ENCODE measurements at regions not wholly inside any gene's neighbourhood (a gene's known extent, or its start where the extent isn't known, plus 50 kb on each side); places are given as distances from the start of the nearest gene placed in this dataset.
"Not testable (repeated sequence)": the region's sequence is repeated elsewhere in the genome, so short reads cannot be mapped to it uniquely, and the experiment has no call there.

DNA sequence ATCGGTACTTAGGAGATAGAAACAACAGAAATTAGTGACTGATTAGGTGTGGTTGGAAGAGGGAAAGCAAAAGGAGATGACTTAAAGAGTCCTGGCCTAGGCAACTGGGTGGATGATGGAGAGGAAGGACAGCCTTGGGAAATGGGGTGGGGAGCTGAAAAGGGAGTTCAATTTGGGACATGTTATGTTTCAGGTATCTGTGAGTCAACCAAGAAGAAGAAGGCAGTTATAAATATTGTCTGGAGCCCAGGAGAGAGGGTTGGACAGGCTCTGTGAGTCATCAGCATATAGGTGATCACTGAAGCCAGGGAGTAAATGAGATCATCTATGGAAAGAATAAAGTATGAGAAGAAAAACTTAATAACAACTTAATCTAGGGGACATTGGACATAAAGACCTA lies 357.7 kb downstream of the NPR3 start:
- DNase-seq, result no peak

DNA sequence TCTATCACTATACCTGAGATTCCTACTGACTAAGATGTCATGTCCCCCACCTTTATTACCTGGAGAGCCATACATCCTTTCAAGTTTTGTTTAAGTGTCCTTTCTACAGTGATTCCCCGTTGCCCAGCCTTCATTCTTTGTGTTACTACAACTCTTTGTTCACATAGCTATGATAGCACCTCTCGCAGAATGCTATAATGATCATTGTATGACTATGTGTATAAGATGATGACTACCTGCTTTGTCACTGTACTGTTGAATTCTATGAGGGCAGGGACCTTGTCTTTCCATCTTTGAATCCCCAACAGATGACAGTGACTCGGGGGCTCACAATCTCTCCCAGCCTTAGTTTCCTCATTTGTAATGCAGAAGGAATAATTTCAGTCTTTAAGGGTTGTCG lies 361.2 kb downstream of the NPR3 start:
- no peak for DNase-seq

DNA sequence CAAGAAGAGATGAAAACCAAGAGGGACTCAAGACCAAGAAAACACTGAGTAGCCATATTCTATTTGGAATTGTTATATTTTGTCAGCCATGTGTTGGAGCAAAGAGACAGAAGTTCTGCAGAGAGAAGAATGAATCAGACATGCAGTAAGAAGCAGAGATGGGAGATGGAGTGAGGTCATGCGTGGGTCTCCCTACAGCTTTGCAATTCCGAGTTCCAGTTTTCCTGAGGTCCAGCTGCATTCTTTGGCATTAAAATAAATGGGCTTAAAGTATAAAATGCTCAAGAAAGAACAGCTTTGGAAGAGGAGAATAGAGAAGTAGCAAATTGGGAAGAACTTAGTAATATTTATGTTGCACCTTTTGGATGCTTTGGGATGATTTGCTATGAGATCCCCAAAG lies 361.6 kb downstream of the NPR3 start:
- DNase-seq, result peak; percentile 66

DNA sequence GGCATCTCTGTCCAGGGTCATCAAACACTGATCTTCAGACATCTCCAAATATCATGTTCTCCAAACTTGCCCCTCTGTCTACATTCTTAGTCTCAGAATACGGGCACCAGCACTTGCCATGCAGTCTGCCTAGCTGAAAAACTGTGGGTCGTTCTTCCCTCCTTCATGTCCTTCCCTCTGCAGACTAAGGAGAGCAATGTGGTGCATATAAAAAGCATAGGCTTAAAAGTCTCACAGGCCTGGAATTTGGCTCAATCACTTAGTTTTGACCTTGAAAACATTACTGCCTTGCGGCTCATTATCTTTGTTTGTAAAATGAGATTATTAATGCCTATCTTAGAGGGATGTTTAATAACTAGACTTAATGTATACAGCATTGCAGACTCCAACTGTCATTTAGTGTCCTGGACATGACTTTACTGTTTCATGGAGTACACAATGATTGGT lies 362.8 kb downstream of the NPR3 start:
- no peak for DNase-seq

DNA sequence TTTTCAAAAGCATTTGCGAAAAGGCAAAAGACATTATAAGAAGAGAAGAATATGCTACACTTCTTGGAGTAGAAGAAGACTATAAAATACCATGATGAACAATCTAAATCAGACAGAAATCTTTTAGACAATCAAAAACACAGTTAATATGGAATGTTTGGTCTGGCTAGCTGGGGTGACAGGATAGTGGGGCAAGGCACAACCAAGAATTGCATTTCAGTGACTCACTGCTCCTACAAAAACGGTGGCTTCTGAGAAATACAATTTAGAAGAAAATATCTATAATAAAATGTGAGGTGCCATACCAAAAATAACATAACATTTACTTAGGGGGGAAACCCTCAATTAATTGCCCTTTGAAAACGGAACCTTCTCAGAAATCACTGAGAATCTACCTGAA lies 363.4 kb downstream of the NPR3 start:
- DNase-seq, result no peak

DNA sequence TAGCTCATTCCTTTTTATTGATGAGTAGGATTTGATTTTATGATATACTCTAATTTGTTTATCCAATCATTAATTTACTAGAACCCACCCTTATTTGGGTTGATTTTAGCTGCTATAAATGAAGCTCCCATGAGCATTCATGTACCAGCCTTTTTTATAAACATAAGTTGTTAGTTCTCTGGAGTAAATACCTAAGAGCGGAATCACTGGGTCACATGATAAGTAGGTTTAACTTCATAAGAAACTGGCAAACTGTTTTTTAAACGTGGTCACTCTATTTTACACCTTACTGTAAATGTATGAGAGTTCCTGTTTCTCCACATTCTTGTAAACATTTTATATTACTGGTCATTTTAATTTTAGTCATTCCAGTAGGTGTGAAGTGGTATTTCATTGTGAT lies 364.6 kb downstream of the NPR3 start:
- no peak for DNase-seq

DNA sequence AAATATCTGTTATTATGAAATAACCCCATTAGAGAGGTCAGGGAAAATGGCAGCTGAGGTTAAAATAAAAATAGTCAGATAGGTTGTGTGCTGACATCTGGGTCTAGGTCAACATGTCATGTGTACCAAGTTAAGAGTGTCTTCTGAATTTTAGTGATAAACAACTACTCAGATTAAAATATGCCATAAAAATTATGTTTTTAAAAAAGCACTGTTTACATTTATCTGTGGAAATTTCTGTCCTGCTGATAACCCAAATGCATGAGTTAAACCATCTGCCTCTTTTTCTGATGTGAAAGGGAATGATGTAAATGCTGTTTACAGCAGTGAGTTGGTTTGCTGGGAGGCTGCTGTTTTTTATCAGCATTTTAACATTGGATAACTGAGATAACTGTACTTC lies 361.2 kb upstream of the TARS1 start:
- no peak for DNase-seq

DNA sequence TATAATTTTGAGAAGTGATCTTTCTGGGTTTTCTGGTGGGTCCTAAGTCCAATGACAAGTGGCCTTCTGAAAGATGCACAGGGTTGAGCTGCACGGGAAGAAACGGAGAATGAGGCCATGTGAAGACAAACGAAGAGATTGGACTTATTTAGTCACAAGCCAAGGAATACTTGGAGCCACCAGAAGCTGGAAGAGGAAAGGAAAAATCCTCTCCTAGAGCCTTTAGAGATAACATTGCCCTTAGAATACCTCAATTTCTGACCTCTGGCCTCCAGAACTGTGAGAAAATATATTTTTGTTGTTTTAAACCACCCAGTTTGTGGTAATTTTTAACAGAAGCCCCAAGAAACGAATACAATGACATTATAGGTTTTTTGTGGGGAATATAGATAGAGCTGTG lies 360.5 kb upstream of the TARS1 start:
- DNase-seq, result no peak

DNA sequence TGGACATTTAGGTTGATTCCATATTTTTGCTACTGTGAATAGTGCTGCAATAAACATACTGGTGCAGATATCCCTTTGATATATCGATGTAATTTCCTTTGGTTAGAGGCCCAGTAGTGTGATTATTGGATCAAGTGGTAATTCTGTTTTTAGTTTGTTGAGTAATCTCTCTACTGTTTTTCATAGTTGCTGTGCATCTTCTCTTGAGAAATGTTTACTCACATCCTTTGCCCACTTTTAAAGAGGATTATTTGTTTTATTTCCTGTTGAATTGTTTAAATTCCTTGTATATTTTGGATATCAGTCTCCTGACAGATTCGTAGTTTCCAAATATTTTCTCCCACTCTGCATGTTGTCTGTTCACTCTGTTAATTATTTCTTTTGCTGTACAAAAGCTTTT lies 352.6 kb upstream of the TARS1 start:
- DNase-seq, result no peak

DNA sequence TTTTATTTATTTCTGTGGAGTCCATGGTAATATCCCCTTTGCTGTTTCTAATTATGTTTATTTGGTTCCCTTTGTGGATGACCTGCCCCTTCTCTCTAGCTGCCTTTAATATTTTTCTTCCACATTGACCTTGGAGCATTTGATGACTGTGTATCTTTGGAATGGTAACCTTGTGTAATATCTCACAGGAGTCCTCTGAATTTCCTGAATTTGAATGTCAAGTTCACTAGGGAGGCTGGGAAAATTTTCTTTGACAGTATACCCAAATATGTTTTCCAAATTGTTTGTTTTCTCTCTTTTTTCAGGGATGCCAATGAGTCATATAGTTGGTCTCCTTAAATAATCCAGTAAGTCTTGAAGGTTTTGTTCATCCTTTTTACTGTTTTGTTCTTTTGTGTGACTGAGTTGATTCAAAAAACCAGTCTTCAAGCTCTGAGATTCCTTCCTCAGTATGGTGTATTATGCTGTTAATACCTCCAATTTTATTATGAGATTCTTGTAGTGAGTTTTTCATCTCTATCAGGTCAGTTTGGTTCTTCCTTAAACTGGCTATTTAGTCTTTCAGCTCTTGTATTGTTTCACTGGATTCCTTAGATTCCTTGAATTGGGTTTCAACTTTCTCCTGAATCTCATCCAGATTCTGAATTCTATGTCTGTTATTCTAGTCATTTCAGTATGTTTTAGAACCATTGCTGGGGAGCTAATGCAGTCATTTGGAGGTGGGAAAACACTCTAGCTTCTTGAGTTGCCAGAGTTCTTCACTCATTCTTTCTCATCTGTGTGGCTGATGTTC lies 349.0 kb upstream of the TARS1 start:
- DNase-seq, result no peak

DNA sequence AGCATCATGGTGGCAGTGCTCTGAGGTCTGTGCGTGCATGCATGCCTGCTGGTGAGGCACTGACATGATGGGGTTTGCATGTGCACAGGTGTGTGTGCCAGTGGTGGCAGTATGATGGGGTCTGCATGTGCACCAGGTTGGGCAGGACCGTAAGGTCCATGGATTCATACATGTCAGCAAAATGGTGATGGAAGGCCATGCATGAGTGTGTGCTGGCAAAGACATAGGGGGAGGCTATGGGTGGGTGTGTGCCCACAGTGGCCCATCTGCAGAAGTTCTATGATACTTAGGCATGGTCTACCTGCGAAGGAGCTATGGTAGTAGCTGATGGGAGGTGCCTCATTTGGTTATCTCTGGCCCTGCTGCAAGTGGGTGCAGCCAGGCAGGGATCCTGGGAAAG lies 348.0 kb upstream of the TARS1 start:
- DNase-seq, result no peak

DNA sequence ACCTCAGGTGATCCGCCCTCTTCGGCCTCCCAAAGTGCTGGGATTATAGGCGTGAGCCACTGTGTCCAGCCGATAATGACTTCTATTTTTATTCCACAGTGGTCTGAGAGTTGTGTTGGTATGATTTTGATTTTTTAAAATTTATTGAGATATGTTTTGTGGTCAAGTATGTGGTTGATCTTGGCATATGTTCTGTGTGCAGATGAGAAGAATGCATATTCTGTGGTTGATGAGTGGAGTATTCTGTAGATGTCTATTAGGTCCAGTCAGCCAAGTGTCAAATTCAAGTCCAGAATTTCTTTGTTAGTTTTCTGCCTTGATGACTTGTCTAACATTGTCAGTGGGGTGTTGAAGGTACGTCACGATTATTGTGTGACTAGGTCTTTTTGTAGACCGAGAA lies 338.2 kb upstream of the TARS1 start:
- DNase-seq, result no peak

DNA sequence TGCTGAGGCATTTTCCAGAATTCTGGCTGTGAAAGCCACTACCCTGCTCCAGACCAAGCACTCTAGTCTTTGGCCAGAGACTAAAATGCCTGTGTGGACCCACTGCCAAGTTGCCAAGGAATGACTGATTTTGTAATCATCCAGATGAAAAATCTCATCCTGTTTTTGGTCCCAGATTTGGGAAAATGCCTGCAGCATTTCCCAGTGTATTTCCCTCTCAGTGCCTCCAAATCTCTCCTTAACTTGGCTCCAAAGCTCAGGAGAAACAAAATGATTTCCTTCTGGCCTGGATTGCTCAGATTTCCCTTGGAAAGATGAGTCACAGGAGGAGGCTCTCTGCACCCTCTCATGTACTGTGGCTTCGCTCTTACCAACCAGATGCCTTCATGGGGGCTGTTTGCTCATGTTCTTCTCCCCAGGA lies 335.2 kb upstream of the TARS1 start:
- DNase-seq, result no peak

DNA sequence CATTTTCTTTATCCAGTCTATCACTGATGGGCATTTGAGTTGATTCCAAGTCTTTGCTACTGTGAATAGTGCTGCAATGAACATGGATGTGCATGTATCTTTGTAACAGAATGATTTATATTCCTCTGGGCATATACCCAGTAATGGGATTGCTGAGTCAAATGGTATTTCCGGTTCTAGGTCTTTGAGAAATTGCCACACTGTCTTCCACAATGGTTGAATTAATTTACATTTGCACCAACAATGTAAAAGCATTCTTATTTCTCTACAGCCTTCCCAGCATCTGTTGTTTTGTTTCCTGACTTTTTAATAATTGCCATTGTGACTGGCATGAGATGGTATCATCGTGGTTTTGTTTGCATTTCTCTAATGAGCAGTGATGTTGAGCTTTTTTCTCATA lies 330.3 kb upstream of the TARS1 start:
- DNase-seq, result not testable (repeated sequence)

DNA sequence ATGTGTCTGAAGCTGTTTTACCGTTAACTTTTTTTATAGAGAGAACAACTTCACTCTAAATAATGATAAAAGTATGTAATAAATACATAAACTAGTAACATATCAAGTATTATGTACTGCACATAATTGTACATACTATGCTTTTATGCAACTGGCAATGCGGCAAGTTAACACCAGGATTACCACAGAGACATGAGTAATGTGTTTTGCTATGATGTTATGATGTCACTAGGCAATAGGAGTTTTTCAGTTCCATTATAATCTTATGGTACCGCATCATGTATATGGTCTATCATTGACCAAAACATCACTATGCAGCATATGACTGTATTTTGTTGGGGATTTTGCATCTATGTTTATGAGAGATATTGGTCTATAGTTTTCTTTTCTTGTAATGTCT lies 326.4 kb upstream of the TARS1 start:
- no peak for DNase-seq

DNA sequence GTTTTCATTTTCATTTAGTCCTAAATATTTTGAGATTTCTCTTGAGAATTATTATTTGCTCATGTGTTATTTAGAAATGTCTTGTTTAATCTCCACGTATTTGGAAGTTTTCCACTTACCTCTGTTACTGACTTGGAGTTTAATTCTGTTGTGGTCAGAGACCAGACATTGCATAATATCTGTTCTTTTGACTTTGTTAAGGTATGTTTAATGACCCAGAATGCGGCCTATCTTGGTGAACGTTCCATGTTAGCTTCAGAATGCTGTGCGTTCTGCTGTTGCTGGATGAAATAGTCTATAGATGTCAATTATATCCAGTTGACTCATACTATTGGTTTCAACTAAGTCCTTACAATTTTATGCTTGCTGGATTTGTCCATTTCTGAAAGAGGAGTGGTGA lies 325.3 kb upstream of the TARS1 start:
- DNase-seq, result no peak

DNA sequence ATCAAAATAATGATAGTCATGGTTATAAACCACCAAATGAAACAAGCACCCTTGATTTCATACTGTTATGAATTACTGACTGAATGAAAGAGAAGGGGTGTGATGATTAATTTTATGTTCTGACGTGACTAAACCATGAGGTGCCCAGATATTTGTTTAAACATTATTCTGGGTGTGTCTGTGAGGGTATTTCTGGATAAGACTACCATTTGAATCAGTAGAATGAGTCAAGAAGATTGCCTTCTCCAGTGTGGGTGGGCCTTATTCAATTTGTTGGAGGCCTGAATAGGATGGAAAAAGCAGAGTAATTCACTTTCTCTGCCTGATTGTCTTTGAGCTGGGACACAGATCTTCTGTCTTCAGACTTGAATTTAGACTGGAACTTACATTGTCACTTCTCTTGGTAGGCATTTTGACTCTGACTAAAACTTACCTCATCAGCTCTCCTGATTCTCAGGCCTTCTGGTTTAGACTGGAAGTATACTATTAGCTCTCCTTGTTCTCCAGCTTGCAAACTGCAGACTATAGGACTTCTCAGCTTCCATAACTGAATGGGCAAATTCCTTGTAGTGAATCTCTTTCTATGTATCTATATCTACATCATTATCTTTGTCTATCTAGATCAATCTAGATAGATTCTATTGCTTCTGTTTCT lies 321.9 kb upstream of the TARS1 start:
- DNase-seq, result no peak

DNA sequence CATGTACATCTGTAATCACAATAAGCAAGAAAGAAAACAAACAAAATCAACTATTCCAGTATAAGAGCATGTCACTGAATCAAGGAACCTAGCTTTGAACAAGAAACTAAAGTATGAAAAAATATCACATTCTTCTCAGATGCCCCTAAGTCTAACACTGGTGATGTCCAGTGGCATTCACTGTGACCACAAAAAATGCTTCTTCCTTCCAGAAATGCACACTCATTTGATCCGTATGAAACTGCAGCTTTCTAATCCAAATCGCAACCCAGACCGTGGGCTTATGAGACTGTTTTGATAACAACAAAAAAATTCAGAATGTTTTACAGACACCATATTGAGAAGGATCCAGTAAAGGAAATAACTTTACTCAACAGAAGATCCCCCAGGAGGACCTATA lies 320.1 kb upstream of the TARS1 start:
- DNase-seq, result no peak

DNA sequence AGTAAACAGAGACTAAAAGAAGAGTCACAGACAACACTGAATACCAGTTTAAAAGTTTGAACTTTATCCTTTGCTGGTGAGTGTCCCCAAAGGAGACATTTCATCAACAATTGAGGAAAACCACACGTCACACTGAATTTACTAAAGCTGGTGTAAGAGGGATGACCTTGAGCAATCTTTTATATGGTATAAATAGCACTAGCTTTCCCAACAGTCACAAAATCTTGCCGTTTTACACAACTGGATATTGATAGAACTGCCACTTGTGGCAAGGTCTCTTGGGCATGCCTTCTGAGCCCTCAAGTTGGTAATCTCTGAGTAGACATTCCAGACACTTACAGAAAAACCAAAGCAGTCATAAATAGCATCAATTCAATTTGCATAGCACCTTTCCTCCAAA lies 311.5 kb upstream of the TARS1 start:
- DNase-seq, result no peak

DNA sequence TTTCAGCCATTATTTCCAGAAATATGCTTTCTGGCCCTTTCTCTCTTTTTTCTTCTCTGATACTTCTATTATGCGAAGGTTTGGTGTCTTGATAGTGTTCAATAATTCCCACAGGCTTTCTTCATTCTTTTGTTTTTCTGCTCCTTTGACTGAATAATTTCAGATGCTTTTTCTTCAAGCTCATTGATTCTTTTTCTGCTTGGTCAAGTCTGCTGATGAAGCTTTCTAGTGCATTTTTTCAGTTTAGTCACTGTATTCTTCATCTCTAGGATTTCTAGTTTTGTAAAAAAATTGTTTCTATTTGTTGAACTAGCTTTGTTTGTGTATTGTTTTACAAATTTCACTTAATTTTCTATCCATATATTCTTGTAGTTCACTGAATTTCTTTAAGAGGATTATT lies 304.0 kb upstream of the TARS1 start:
- DNase-seq, result no peak

DNA sequence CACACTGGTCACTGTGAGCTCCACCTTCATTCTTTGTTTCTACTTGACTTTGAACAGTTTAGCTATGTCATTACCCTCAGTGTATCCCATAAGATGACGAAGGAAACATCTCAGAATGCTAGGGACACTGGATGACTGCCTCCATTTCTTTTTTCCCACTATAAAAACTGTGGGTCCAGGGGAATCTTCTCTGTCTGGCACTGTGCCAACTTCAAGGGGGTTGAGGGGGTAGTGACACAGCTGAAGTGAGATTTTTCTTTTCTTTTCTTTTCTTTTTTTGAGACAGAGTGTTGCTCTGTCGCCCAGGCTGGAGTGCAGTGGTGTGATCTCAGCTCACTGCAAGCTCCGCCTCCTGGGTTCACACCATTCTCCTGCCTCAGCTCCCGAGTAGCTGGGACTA lies 302.6 kb upstream of the TARS1 start:
- not testable (repeated sequence) for DNase-seq

DNA sequence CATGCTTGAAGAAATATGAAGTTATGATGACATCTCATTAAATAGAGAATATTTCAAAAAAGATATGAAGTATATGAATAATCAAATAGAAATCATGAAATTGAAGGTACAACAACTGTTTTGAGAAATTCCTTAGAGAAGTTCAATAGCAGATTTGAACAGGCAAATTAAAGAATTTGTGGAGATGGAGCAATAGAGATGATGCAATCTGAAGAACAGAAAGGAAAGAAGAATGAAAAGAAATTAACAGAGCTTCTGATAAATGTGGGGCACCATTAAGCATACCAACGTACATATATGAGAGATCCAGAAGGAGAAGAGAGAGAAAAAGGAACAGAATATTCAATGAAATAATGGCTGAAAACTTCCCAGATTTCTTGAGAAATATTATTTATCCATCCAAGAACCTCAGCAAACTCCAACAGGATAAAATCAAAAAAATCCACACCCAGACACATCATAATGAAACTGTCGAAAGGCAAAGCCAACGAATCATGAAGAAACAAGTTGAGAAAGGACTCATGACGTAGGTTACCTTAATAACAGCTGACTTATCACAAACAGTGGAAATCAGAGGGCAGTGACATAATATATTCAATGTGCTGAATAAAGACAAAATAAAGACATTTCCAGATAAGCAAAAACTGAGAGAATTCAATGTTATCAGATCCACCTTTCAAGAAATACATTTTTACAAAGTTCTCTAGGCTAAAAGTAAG lies 297.2 kb upstream of the TARS1 start:
- no peak for DNase-seq

DNA sequence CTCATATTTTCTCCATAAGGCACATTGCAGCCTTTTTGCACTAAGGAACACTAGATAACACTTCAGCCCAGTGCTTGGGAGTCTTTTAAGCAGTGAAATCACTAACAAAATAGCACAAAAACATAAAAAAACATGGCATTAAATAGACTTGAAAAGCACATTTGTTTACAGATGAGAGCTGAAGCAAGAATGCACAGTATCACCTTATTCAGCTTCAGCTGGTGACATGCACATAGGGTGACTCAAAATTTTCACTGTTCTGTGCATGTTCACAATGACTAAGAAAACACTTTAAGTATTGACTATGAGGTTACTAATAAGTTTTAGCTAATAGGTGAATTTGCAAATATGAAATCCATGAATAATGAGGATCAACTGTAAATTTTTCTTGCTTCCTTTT lies 293.9 kb upstream of the TARS1 start:
- DNase-seq, result no peak
